Ishikawa (cell line): ENCODE measurements at regions not wholly inside any gene's neighbourhood (a gene's known extent, or its start where the extent isn't known, plus 50 kb on each side); places are given as distances from the start of the nearest gene placed in this dataset.

ENCODE experiments used
- CREB1 ChIP-seq: IDR thresholded peaks from 2 replicates; pipeline ENCODE4 v1.6.1; 2012; ENCODE audit warnings: low read depth
- EGR1 ChIP-seq: IDR thresholded peaks from 2 replicates; pipeline ENCODE4 v1.6.1; 2012
- EP300 ChIP-seq: IDR thresholded peaks from 2 replicates; pipeline ENCODE4 v1.6.1; 2012; ENCODE audit warnings: borderline replicate concordance
- FOXM1 ChIP-seq: IDR thresholded peaks from 2 replicates; pipeline ENCODE4 v1.6.1; 2012; ENCODE audit warnings: low read depth, borderline replicate concordance
- MAX ChIP-seq: IDR thresholded peaks from 2 replicates; pipeline ENCODE4 v1.6.1; 2012
- NFIC ChIP-seq: IDR thresholded peaks from 2 replicates; pipeline ENCODE4 v1.6.1; 2012
- RAD21 ChIP-seq: IDR thresholded peaks from 2 replicates; pipeline ENCODE4 v1.6.1; 2012; ENCODE audit warnings: low read depth
- REST ChIP-seq: IDR thresholded peaks from 2 replicates; pipeline ENCODE4 v1.6.1; 2012; ENCODE audit warnings: low read depth, mild to moderate bottlenecking
- TAF1 ChIP-seq: IDR thresholded peaks from 2 replicates; pipeline ENCODE4 v1.6.1; 2012; ENCODE audit warnings: low read depth, mild to moderate bottlenecking
- TEAD4 ChIP-seq: IDR thresholded peaks from 2 replicates; pipeline ENCODE4 v1.6.1; 2012
- USF1 ChIP-seq: IDR thresholded peaks from 2 replicates; pipeline ENCODE4 v1.6.1; 2012

- TF ChIP-seq TAF1: no peak
- no peak for TF ChIP-seq NFIC
- no peak for TF ChIP-seq MAX
- TF ChIP-seq CREB1: no peak
- TF ChIP-seq EGR1: no peak
- no peak for TF ChIP-seq USF1
- TF ChIP-seq TEAD4: no peak
- TF ChIP-seq RAD21: no peak
- TF ChIP-seq REST: no peak
- no peak for TF ChIP-seq EP300
- TF ChIP-seq FOXM1: no peak
Measured at GRCh38 chrX:63402106-63402505, 51.0 kb upstream of the SPIN4 start.
